ENCODE measurements at regions not wholly inside any gene's neighbourhood (a gene's known extent, or its start where the extent isn't known, plus 50 kb on each side); places are given as distances from the start of the nearest gene placed in this dataset.

- no peaks in the 10 kb centered on the region for H3K27me3 ChIP-seq
- no peaks in the 10 kb centered on the region for H3K36me3 ChIP-seq
- no peak for DNase-seq (ENCODE audit: low read depth in 1 of 2, low spot score in 1 of 2)
- H3K4me3 ChIP-seq: no peak overlapping the region
- no peaks in the 10 kb centered on the region for H3K4me1 ChIP-seq (ENCODE audit: low read depth)
- no peak overlapping the region for H3K27ac ChIP-seq
- H3K9me3 ChIP-seq (ENCODE audit: low read depth): no peaks in the 10 kb centered on the region
- TF ChIP-seq CTCF (IDR thresholded peaks at IDR 0.05; ENCODE audit: low read depth, low read length): no peak
Measured at GRCh38 chr1:105641407-105641806, 1415.1 kb upstream of the PRMT6 start.

- H3K4me3 ChIP-seq: no peak overlapping the region
- H3K9me3 ChIP-seq (ENCODE audit: low read depth): no peaks in the 10 kb centered on the region
- no peaks in the 10 kb centered on the region for H3K4me1 ChIP-seq (ENCODE audit: low read depth)
- H3K27me3 ChIP-seq: no peaks in the 10 kb centered on the region
- TF ChIP-seq CTCF (IDR thresholded peaks at IDR 0.05; ENCODE audit: low read depth, low read length): no peak
- DNase-seq (ENCODE audit: low read depth in 1 of 2, low spot score in 1 of 2): no peak
- H3K27ac ChIP-seq: no peak overlapping the region
- no peaks in the 10 kb centered on the region for H3K36me3 ChIP-seq
Measured at GRCh38 chr1:105652109-105652508, 1404.4 kb upstream of the PRMT6 start.

GRCh38 chr1:105655032-105655431 is 1401.4 kb upstream of the PRMT6 start:
- no peaks in the 10 kb centered on the region for H3K9me3 ChIP-seq (ENCODE audit: low read depth)
- no peak overlapping the region for H3K4me3 ChIP-seq
- TF ChIP-seq CTCF (IDR thresholded peaks at IDR 0.05; ENCODE audit: low read depth, low read length): no peak
- H3K4me1 ChIP-seq (ENCODE audit: low read depth): no peaks in the 10 kb centered on the region
- DNase-seq (ENCODE audit: low read depth in 1 of 2, low spot score in 1 of 2): no peak
- no peak overlapping the region for H3K27ac ChIP-seq
- H3K27me3 ChIP-seq: no peaks in the 10 kb centered on the region
- H3K36me3 ChIP-seq: no peaks in the 10 kb centered on the region

- no peaks in the 10 kb centered on the region for H3K36me3 ChIP-seq
- H3K9me3 ChIP-seq (ENCODE audit: low read depth): no peaks in the 10 kb centered on the region
- H3K27ac ChIP-seq: no peak overlapping the region
- no peak for DNase-seq (ENCODE audit: low read depth in 1 of 2, low spot score in 1 of 2)
- H3K27me3 ChIP-seq: no peaks in the 10 kb centered on the region
- TF ChIP-seq CTCF (IDR thresholded peaks at IDR 0.05; ENCODE audit: low read depth, low read length): no peak
- no peaks in the 10 kb centered on the region for H3K4me1 ChIP-seq (ENCODE audit: low read depth)
- H3K4me3 ChIP-seq: no peak overlapping the region
Measured at GRCh38 chr1:105664495-105664894, 1392.0 kb upstream of the PRMT6 start.

GRCh38 chr1:105678334-105678733 is 1378.1 kb upstream of the PRMT6 start:
- Histone ChIP-seq H3K4me3 (no peak overlapping the region), H3K36me3 (no peaks in the 10 kb centered on the region), H3K27me3 (no peaks in the 10 kb centered on the region), H3K9me3 (ENCODE audit: low read depth) (no peaks in the 10 kb centered on the region), H3K27ac (no peak overlapping the region), H3K4me1 (ENCODE audit: low read depth) (no peaks in the 10 kb centered on the region)
- DNase-seq (ENCODE audit: low read depth in 1 of 2, low spot score in 1 of 2): no peak
- TF ChIP-seq CTCF (IDR thresholded peaks at IDR 0.05; ENCODE audit: low read depth, low read length): no peak

GRCh38 chr1:105684714-105685113 is 1371.8 kb upstream of the PRMT6 start:
- Histone ChIP-seq H3K27ac (no peak overlapping the region), H3K9me3 (ENCODE audit: low read depth) (no peaks in the 10 kb centered on the region), H3K36me3 (no peaks in the 10 kb centered on the region), H3K27me3 (no peaks in the 10 kb centered on the region), H3K4me1 (ENCODE audit: low read depth) (no peaks in the 10 kb centered on the region), H3K4me3 (no peak overlapping the region)
- DNase-seq (ENCODE audit: low read depth in 1 of 2, low spot score in 1 of 2): no peak
- TF ChIP-seq CTCF (IDR thresholded peaks at IDR 0.05; ENCODE audit: low read depth, low read length): no peak

Data from cardiac muscle cell (in vitro differentiated cells and primary cell).